ENCODE measurements at regions not wholly inside any gene's neighbourhood (a gene's known extent, or its start where the extent isn't known, plus 50 kb on each side); places are given as distances from the start of the nearest gene placed in this dataset.

- no peak for TF ChIP-seq CTCF (IDR thresholded peaks at IDR 0.05)
- no peak for TF ChIP-seq POLR2A (IDR thresholded peaks at IDR 0.05)
Observed at GRCh38 chr5:62214701-62215100, 91.3 kb upstream of the KIF2A start.
